ENCODE measurements at regions not wholly inside any gene's neighbourhood (a gene's known extent, or its start where the extent isn't known, plus 50 kb on each side); places are given as distances from the start of the nearest gene placed in this dataset.
"Not testable (repeated sequence)": the region's sequence is repeated elsewhere in the genome, so short reads cannot be mapped to it uniquely, and the experiment has no call there.

DNA sequence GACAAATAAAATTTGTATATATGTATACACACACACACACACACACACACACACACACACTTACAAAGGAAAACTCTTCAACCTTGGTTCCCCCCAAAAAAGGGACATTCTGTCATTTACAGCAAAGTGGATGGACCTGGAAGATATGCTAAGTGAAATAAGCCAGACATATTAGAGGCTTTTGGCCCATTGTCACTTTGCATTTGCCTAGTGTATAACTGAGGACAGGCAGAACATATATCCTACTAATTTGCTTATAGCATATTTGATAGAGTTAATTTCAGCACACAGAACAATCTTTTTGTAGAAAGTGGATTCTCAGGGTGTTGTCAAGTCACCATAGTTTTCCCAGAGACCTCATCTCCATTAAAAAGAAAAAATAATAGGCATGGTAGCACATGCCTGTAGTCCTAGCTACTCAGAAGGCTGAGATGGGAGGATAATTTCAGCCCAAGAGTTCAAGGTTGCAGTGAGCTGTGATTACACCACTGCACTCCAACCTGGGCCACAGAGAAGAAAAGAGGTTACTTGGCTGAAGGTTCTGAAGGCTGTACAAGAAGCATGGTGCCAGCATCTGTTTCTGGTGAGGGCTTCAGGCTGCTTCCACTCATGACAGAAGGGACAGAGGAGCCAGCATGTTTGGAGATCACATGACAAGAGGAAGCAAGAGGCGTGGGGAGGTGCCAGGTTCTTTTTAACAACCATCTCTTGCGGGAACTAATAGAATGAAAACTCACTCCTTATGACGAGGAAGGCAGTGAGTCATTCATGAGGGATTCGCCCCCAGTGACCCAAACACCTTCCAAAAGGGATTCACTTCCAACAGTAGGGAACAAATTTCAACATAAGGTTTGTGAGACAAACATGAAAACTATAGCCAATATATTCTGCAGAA lies 135.6 kb downstream of the TMEM168 start:
- H3K9me3 ChIP-seq (ENCODE audit: control insufficient read depth, low read length, poor library complexity, severe bottlenecking) = no peaks in the 10 kb centered on the region
- no peak for ATAC-seq
- H3K27ac Mint-ChIP-seq = no peak overlapping the region
- H3K4me3 Mint-ChIP-seq = no peak overlapping the region
- no peaks in the 10 kb centered on the region for H3K36me3 Mint-ChIP-seq (ENCODE audit: low read depth)
- H3K27me3 Mint-ChIP-seq = no peaks in the 10 kb centered on the region
- no peaks in the 10 kb centered on the region for H3K4me1 Mint-ChIP-seq
- no peak for DNase-seq

DNA sequence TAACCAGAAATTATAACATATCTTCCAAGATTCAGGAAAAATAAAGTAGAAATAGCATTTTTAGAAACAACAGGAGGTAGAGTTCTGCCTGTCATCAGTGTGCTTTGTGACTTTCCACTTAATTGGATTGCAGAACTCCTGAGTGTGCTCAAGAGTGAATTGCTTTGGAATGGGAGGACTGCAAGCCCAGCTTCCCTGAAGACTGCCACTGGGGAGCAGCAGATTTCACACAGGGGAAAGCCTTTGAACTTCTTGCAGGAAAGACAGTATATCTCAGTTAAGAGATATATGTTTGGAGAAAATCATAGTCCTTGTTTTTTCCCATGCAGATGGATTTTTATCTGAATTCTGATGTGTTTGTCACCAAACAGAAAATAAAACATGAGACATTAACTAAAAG lies 124.5 kb downstream of the TMEM168 start:
- no peaks in the 10 kb centered on the region for H3K36me3 Mint-ChIP-seq (ENCODE audit: low read depth)
- H3K9me3 ChIP-seq (ENCODE audit: control insufficient read depth, low read length, poor library complexity, severe bottlenecking) = no peaks in the 10 kb centered on the region
- DNase-seq (no peak), ATAC-seq (no peak)
- H3K4me3 Mint-ChIP-seq = no peak overlapping the region
- H3K4me1 Mint-ChIP-seq = no peaks in the 10 kb centered on the region
- no peaks in the 10 kb centered on the region for H3K27me3 Mint-ChIP-seq
- no peak overlapping the region for H3K27ac Mint-ChIP-seq

DNA sequence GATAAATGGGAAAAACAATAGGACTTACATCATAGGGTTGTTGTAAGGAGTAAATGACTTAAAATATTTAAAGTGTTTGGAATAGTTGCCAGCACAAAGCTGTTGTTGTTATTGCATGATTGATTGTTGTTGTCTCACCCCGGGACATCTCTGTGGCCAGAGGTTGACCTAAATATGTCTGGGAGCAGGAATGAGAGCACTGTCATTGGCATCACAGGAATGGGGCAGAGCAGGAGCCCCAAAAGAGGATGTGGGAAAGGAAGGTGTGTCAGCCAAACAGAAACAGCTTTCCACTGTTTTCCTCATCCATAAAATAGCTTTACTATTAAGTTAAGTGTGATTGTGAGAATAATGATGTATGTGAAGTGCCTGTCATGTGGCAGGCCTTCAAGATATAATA lies 121.6 kb downstream of the TMEM168 start:
- DNase-seq (no peak), ATAC-seq (no peak)
- Mint-ChIP-seq H3K4me1 (no peaks in the 10 kb centered on the region), H3K27ac (no peak overlapping the region), H3K4me3 (no peak overlapping the region), H3K27me3 (peaks cover 9% of the 10 kb centered on the region), H3K36me3 (ENCODE audit: low read depth) (no peaks in the 10 kb centered on the region)
- H3K9me3 ChIP-seq (ENCODE audit: control insufficient read depth, low read length, poor library complexity, severe bottlenecking) = no peaks in the 10 kb centered on the region

DNA sequence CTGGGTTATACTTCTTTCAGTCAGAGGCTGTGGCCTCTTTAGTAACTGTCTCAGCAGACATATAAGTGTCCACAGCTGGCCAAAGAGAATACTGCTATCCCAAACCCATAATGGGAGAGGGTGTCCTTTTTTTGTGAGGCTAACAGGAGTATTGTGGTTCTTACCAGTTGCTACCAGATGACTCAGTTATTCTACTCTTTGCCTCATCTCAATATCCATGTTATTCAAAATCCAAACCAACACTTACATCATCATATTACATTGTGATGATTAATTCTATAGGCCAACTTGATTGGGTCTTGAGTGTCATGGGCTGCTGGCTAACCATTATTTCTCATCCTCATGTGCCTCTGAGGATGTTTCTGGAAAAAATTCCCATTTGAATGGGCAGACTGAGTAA lies 120.9 kb downstream of the TMEM168 start:
- H3K9me3 ChIP-seq (ENCODE audit: control insufficient read depth, low read length, poor library complexity, severe bottlenecking) = no peaks in the 10 kb centered on the region
- no peak for ATAC-seq
- peaks cover 17% of the 10 kb centered on the region for H3K27me3 Mint-ChIP-seq
- no peak for DNase-seq
- no peaks in the 10 kb centered on the region for H3K36me3 Mint-ChIP-seq (ENCODE audit: low read depth)
- H3K4me1 Mint-ChIP-seq = no peaks in the 10 kb centered on the region
- H3K27ac Mint-ChIP-seq = no peak overlapping the region
- H3K4me3 Mint-ChIP-seq = no peak overlapping the region

DNA sequence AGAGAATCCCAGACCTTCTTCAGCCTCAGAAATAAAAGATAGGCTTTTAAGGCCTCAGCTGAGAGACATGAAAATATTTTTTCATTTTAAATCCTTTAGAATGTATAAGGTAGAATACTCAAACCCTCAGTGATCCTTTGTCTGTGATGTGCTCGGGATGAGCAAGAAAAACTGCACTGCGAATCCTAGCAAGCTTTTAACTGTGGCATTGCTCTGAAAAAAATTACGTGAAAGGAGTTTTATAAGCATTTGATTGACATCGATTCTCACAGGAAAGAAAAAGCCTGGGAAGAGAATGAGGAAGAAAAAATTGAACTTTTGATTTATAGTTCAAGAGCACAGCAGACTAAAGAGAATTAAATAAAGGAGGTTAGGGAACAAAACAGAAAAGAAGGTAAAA lies 120.0 kb downstream of the TMEM168 start:
- ATAC-seq (no peak), DNase-seq (no peak)
- Mint-ChIP-seq H3K27ac (no peak overlapping the region), H3K4me1 (no peaks in the 10 kb centered on the region), H3K4me3 (no peak overlapping the region), H3K27me3 (peaks cover 17% of the 10 kb centered on the region), H3K36me3 (ENCODE audit: low read depth) (no peaks in the 10 kb centered on the region)
- H3K9me3 ChIP-seq (ENCODE audit: control insufficient read depth, low read length, poor library complexity, severe bottlenecking) = no peaks in the 10 kb centered on the region

DNA sequence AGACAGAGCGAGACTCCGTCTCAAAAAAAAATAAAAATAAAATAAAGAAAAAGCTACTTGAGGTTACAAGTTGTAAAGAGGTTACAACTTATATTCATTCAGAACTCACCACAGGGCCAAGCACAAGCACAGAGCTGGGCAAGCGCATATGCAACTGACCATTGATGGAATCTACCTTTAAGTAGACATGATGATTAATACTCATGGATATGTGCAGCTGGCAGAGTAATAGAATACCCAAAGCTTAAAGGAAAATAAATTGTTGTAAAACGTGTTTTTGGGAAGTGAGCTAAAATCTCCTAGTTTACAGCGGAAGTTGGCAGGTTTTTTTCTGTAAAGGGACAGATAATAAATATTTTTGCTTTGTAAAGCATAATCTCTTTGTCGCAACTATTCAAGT lies 111.6 kb downstream of the TMEM168 start:
- ATAC-seq (no peak), DNase-seq (no peak)
- H3K9me3 ChIP-seq (ENCODE audit: control insufficient read depth, low read length, poor library complexity, severe bottlenecking) = no peaks in the 10 kb centered on the region
- H3K4me3 Mint-ChIP-seq = no peak overlapping the region
- peaks cover 25% of the 10 kb centered on the region for H3K27me3 Mint-ChIP-seq
- H3K4me1 Mint-ChIP-seq = peaks cover 2% of the 10 kb centered on the region
- no peak overlapping the region for H3K27ac Mint-ChIP-seq
- H3K36me3 Mint-ChIP-seq (ENCODE audit: low read depth) = no peaks in the 10 kb centered on the region

DNA sequence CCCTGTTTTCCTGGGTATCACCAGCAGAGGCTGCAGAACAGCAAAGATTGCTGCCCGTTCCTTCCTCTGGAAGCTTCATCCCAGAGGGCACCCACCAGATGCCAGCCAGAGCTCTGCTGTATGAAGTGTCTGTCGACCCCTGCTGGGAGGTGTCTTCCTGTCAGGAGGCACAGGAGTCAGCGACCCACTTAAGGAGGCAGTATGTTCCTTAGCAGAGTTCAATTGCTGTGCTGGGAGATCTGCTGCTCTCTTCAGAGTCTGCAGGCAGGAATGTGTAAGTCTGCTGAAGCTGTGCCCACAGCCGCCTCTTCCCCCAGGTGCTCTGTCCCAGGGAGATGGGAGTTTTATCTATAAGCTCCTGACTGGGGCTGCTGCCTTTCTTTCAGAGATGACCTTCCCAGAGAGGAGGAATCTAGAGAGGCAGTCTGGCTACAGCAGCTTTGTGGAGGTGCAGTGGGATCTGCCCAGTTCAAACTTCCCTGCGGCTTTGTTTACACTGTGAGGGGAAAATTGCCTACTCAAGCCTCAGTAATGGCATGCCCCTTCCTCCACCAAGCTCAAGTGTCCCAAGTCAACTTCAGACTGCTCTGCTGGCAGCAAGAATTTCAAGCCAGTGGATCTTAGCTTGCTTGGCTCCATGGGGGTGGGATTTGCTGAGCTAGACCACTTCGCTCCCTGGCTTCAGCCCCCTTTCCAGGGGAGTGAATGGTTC lies 100.6 kb downstream of the TMEM168 start:
- not testable (repeated sequence) for H3K27ac Mint-ChIP-seq; H3K4me3 Mint-ChIP-seq; H3K27me3 Mint-ChIP-seq; H3K4me1 Mint-ChIP-seq; H3K36me3 Mint-ChIP-seq (ENCODE audit: low read depth); DNase-seq; ATAC-seq; H3K9me3 ChIP-seq (ENCODE audit: control insufficient read depth, low read length, poor library complexity, severe bottlenecking)

DNA sequence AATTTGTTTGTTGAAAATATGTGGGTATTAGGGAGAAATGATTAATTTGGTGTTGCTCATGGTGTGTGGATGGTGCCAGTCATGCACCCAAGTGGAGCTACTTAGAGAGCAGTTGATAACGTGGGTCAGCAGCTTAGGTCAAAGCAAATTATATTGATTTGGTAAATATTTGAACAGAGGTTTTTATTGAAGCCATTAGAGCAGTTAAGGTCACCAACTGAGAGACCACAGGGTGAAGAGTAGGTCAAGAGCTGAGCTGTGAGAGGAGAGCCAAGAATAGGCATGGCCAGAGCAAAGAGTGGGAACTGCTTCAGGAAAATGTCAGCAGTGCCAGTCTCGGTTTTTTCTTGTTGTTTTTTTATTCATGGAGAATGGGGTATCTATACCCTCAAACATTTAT lies 97.9 kb downstream of the TMEM168 start:
- Mint-ChIP-seq H3K27me3 (no peaks in the 10 kb centered on the region), H3K27ac (no peak overlapping the region), H3K36me3 (ENCODE audit: low read depth) (no peaks in the 10 kb centered on the region), H3K4me3 (no peak overlapping the region), H3K4me1 (no peaks in the 10 kb centered on the region)
- no peaks in the 10 kb centered on the region for H3K9me3 ChIP-seq (ENCODE audit: control insufficient read depth, low read length, poor library complexity, severe bottlenecking)
- no peak for ATAC-seq
- no peak for DNase-seq

DNA sequence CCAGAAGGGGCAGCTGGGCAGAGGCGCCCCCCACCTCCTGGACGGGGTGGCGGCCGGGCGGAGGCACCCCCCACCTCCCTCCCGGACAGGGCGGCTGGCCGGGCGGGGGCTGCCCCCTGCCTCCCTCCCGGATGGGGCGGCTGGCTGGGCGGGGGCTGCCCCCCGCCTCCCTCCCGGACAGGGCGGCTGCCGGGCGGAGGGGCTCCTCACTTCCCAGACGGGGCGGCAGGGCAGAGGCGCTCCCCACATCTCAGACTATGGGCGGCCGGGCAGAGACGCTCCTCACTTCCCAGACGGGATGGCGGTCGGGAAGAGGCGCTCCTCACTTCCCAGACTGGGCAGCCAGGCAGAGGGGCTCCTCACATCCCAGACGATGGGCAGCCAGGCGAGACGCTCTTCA lies 93.0 kb downstream of the TMEM168 start:
- DNase-seq; H3K4me1 Mint-ChIP-seq; H3K27ac Mint-ChIP-seq; H3K4me3 Mint-ChIP-seq; H3K36me3 Mint-ChIP-seq (ENCODE audit: low read depth); ATAC-seq; H3K9me3 ChIP-seq (ENCODE audit: control insufficient read depth, low read length, poor library complexity, severe bottlenecking): not testable (repeated sequence)
- peaks cover 17% of the 10 kb centered on the region for H3K27me3 Mint-ChIP-seq

DNA sequence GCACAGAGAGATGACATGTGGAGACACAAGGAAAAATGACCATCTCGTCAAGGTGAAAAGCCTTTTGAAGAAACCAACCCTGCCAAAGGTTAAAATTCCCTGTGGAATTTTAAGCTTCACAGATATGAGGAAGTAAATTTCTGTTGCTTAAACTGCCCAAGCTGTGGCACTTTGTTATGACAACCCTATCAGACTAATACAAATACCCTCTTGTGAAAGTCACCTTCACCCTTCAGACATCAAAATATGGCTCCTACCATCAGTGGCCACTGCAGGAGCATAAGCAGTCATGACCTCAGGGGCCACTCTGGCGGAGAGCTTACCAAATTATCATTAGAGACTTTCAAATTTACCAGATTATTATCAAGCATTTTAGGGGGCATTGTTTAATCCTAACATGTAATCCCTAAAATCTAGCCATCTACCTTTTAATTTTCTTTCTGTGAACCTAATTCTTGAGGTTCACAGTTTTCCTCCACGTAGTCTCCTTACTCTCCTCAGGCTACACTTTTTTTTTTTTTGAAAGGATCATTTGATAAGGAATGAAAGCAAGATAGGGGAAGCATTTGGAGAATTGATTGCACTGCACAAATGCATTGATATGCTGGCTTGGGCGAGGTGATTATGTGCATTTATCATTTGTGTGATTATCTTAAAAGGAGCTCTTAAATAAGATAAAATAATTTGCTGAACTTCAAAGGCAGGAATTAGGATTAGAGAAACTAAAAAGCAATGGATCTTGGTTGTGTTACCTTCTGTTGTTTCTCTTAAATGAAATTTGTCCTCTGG lies 90.3 kb downstream of the TMEM168 start:
- Mint-ChIP-seq H3K27me3 (peaks cover 17% of the 10 kb centered on the region), H3K4me1 (no peaks in the 10 kb centered on the region), H3K4me3 (no peak overlapping the region), H3K27ac (no peak overlapping the region), H3K36me3 (ENCODE audit: low read depth) (peaks cover 4% of the 10 kb centered on the region)
- ATAC-seq = no peak
- no peak for DNase-seq
- no peaks in the 10 kb centered on the region for H3K9me3 ChIP-seq (ENCODE audit: control insufficient read depth, low read length, poor library complexity, severe bottlenecking)

DNA sequence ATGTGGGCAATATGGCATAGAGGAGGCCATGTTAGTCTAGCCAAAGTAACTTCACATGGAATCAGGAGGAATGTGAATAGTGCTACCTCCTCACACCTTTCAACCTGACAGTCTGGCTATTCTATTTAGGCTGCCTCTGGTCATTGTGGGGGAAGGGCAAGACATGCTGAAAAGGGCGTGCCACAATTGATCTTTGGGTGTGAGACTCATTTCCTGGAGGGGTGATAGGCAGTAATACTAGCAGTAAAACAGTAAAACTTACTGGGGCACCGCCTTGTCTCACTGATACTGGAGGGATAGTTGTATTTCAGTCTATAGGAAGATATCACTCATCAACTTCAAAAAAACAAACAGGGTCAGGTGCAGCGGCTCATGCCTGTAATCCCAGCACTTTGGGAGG lies 88.7 kb downstream of the TMEM168 start:
- no peak for ATAC-seq
- no peak for DNase-seq
- no peaks in the 10 kb centered on the region for H3K9me3 ChIP-seq (ENCODE audit: control insufficient read depth, low read length, poor library complexity, severe bottlenecking)
- Mint-ChIP-seq H3K27ac (no peak overlapping the region), H3K4me3 (no peak overlapping the region), H3K4me1 (no peaks in the 10 kb centered on the region), H3K27me3 (peaks cover 17% of the 10 kb centered on the region), H3K36me3 (ENCODE audit: low read depth) (peaks cover 4% of the 10 kb centered on the region)

DNA sequence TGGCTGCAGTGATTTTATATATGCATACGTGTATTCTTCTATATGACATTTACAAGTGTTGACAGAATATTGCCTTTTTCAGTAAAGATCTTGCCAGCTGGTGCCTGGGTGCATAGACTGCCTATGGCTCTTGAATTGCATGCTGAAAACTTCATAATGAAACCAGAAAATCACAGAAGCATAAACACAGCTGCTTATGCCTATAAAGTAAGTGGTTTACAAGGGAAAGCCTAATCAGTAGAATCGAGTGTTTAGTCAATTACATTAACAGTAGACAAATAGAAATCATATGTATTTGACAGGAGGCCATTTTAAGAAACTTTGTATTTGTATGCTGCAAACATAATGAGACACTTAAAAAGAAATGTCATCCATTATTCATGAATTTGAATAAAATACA lies 82.5 kb downstream of the TMEM168 start:
- no peaks in the 10 kb centered on the region for H3K4me1 Mint-ChIP-seq
- no peaks in the 10 kb centered on the region for H3K36me3 Mint-ChIP-seq (ENCODE audit: low read depth)
- no peak overlapping the region for H3K4me3 Mint-ChIP-seq
- H3K27me3 Mint-ChIP-seq = peaks cover 10% of the 10 kb centered on the region
- DNase-seq (no peak), ATAC-seq (no peak)
- no peak overlapping the region for H3K27ac Mint-ChIP-seq
- H3K9me3 ChIP-seq (ENCODE audit: control insufficient read depth, low read length, poor library complexity, severe bottlenecking) = no peaks in the 10 kb centered on the region

DNA sequence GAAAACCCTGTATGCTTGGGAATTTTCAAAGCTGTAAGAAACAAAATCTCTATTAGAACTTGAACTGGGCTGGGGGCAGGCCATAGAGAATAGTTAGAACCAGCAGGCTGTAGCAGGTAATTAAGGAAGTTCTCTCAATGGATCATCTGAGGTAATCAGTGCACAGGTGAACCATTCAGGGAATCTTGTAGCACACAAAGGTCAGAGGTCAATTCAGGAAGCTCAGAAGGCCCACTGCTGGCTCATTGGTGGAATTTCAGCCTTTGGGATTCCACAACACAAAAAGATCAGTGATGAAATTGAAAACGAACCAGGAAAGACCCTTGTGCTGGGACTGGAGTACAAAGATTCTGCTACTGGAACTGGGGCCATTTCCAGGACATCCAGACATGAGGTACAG lies 82.0 kb downstream of the TMEM168 start:
- Mint-ChIP-seq H3K27ac (no peak overlapping the region), H3K27me3 (peaks cover 10% of the 10 kb centered on the region), H3K4me1 (no peaks in the 10 kb centered on the region), H3K4me3 (no peak overlapping the region), H3K36me3 (ENCODE audit: low read depth) (no peaks in the 10 kb centered on the region)
- ATAC-seq (no peak), DNase-seq (no peak)
- H3K9me3 ChIP-seq (ENCODE audit: control insufficient read depth, low read length, poor library complexity, severe bottlenecking) = no peaks in the 10 kb centered on the region
